Thyroid gland (tissue), 4 donors: ENCODE measurements at regions not wholly inside any gene's neighbourhood (a gene's known extent, or its start where the extent isn't known, plus 50 kb on each side); places are given as distances from the start of the nearest gene placed in this dataset.

Experiments used
- DNase-seq, 2 donors: peaks; one replicate each; pipeline ENCODE4 v3.0.0-alpha.2; 2019
- H3K27ac ChIP-seq, 3 donors: fragments of 200-600 bp; sonication (generic); 1 replicate in 2 of 3; 2 replicates in 1 of 3; pipeline ENCODE4 v1.5.1; 2016 to 2019; ENCODE audit warnings: mild to moderate bottlenecking in 1 of 3, moderate library complexity in 1 of 3
- H3K27me3 ChIP-seq: fragments of 200-600 bp; sonication (generic); one replicate; pipeline ENCODE4 v1.5.1; 2019
- H3K36me3 ChIP-seq, 2 donors: fragments of 200-600 bp; sonication (generic); one replicate each; pipeline ENCODE4 v1.5.1; 2016 to 2019
- H3K4me1 ChIP-seq, 2 donors: fragments of 200-600 bp; sonication (generic); one replicate each; pipeline ENCODE4 v1.5.1; 2017 to 2019
- H3K4me3 ChIP-seq, 3 donors: fragments of 200-600 bp; sonication (generic); replicated peaks in 1 of 3; 1 replicate in 2 of 3; 2 replicates in 1 of 3; pipeline ENCODE4 v1.5.1; 2016; ENCODE audit warnings: mild to moderate bottlenecking in 1 of 3
- H3K9me3 ChIP-seq: fragments of 200-600 bp; sonication (generic); one replicate; pipeline ENCODE4 v1.5.1; 2017
- CTCF ChIP-seq, 6 experiments: fragments of 200-600 bp in 3 of 6; fragments of 450-650 bp in 3 of 6; sonication (generic) in 3 of 6; IDR thresholded peaks; one replicate each; pipeline ENCODE4 v1.5.1; 2016 to 2019; ENCODE audit warnings: antibody characterized with exemption in 6 of 6, mild to moderate bottlenecking in 2 of 6, inconsistent platforms in 1 of 6, moderate library complexity in 1 of 6
- POLR2A ChIP-seq, 2 donors: fragments of 450-650 bp; IDR thresholded peaks; one replicate each; pipeline ENCODE4 v1.6.1; 2017; ENCODE audit warnings: antibody characterized with exemption in 2 of 2, mild to moderate bottlenecking in 2 of 2, moderate library complexity in 1 of 2
- WGBS, 2 donors: methylation state at CpG; one replicate each; pipeline ENCODE4 v1.1.5; 2017; 5-methylcytosine and 5-hydroxymethylcytosine counted together
- intact Hi-C: fragments of 100-400 bp; cut with DNase I; formaldehyde crosslinking; loops from one replicate; pipeline ENCODE4 v1.15.1; 2023

DNA sequence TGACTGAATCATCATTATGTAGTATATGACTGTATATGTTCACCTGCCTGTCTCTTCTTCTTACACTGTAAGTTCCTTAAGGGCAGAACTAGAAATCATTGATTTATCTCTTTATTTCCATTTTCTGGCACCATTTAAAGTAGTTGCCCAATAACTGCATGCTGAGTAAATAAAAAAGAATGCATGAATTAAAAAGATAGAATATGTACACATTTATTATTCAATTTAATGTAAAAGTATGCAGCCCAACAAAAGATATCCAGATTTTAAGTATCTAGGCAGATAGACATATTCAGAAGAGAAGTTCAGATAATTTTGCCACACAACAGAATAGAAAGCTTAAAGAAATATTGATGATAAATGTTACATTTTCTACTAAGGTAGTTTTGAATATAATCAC is 1244.6 kb upstream of the ADGRL4 start:
- H3K36me3 ChIP-seq: no peaks in the 10 kb centered on the region
- intact Hi-C loops: no loop called here
- no peak overlapping the region for H3K27ac ChIP-seq
- H3K4me3 ChIP-seq: no peak overlapping the region
- H3K9me3 ChIP-seq: no peaks in the 10 kb centered on the region
- no peaks in the 10 kb centered on the region for H3K27me3 ChIP-seq
- DNase-seq: no peak
- TF ChIP-seq CTCF (IDR thresholded peaks at IDR 0.05) (no peak), POLR2A (IDR thresholded peaks at IDR 0.05) (no peak)
- H3K4me1 ChIP-seq: no peaks in the 10 kb centered on the region

DNA sequence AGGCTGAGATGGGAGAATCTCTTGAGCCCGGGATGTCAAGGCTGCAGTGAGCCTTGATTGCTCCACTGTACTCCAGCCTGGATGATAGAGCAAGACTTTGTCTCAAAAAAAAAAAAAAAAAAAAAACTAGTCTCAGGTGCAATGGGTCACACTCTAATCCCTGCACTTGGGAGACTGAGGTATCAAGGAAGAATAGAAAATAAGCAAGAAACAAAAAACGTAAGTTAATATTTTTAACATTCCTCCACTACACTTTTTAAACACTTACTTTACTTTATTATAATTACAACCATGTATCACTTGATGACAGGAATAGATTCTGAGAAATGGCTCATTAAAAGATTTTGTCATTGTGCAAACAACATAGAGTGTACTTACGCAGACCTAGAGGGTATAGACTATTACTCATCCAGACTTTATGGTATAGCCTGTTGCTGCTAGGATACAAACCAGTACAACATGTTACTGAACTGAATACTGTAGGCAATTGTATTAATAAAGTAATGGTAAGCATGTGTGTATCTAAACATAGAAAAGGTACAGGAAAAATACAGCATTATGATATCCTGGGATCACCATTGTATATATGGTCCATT is 1244.1 kb upstream of the ADGRL4 start:
- 86 to 90% methylated on average over 3 of the region's 3 CpGs for WGBS, 2 donors
- Histone ChIP-seq H3K27ac (no peak overlapping the region), H3K4me1 (no peaks in the 10 kb centered on the region), H3K9me3 (no peaks in the 10 kb centered on the region), H3K27me3 (no peaks in the 10 kb centered on the region), H3K4me3 (no peak overlapping the region), H3K36me3 (no peaks in the 10 kb centered on the region)
- DNase-seq: no peak
- intact Hi-C loops: no loop called here
- TF ChIP-seq CTCF (IDR thresholded peaks at IDR 0.05) (no peak), POLR2A (IDR thresholded peaks at IDR 0.05) (no peak)

DNA sequence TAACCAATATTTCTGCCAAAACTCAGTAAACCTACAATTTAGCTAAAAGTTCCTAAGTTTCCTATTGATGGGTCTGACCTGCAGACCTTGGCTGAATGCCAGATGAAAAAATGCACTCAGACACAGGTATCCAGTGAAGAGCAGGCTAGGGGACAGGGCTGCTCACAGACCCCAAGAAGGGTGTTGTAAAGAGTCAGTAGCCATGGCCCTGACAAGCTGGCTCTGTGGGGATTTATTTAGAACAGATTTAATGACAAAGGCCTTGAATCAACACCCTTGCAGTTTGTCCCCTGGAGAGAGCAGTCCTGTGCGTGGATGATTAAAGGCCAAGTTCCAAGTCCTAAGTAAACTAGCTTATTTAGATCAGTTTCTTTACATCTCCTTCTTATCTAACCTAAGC is 1243.2 kb upstream of the ADGRL4 start:
- no peak for DNase-seq
- intact Hi-C loops: no loop called here
- TF ChIP-seq CTCF (IDR thresholded peaks at IDR 0.05) (no peak), POLR2A (IDR thresholded peaks at IDR 0.05) (no peak)
- H3K27me3 ChIP-seq: no peaks in the 10 kb centered on the region
- H3K4me3 ChIP-seq: no peak overlapping the region
- H3K27ac ChIP-seq: no peak overlapping the region
- H3K9me3 ChIP-seq: no peaks in the 10 kb centered on the region
- no peaks in the 10 kb centered on the region for H3K4me1 ChIP-seq
- no peaks in the 10 kb centered on the region for H3K36me3 ChIP-seq
- WGBS, 2 donors: 52 to 54% methylated on average over 1 of the region's 1 CpG

DNA sequence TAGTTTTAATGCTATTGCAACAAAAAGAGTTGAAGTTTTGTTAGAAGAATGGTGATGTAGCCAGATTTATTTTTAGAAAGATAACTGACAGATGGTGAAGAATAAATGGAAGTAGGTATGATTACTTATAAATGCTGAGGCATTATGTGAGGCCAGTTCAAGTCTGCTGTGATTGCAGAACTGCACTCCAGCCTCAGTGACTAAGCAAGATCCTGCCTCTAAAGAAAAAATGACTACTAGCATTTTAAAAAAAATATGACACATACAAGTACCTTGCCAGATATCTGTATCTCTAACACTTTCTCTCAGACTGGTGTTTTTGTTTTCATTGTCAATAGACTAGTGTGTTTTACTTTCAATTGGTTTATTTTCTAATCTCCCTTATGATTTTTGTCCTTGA is 1242.4 kb upstream of the ADGRL4 start:
- H3K36me3 ChIP-seq: no peaks in the 10 kb centered on the region
- H3K27ac ChIP-seq: no peak overlapping the region
- no peak for TF ChIP-seq CTCF (IDR thresholded peaks at IDR 0.05)
- TF ChIP-seq POLR2A (IDR thresholded peaks at IDR 0.05): no peak
- H3K4me1 ChIP-seq: no peaks in the 10 kb centered on the region
- H3K27me3 ChIP-seq: no peaks in the 10 kb centered on the region
- no peaks in the 10 kb centered on the region for H3K9me3 ChIP-seq
- intact Hi-C loops: no loop called here
- DNase-seq: no peak
- H3K4me3 ChIP-seq: no peak overlapping the region

DNA sequence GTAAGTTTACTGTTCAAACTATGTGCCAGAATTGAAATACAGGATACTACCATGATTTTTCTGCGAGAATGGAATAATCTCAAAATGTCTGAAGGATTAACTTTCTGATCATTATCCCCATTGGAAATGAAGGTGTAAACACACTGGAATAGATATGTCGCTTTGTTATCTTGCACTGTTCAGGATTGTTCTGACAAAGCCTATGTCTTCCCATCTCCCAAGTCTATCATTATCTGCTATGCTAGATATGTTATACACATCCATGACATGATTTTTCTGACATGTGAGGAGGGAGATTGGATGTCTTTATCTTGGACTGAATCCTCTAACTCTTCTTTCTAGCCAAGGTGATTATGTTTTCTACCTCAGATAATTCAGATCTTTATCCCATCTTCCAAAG is 1239.3 kb upstream of the ADGRL4 start:
- WGBS, 2 donors: 91 to 94% methylated on average over 2 of the region's 2 CpGs
- no peak for DNase-seq
- TF ChIP-seq POLR2A (IDR thresholded peaks at IDR 0.05) (no peak), CTCF (IDR thresholded peaks at IDR 0.05) (no peak)
- Histone ChIP-seq H3K4me3 (no peak overlapping the region), H3K4me1 (no peaks in the 10 kb centered on the region), H3K27ac (no peak overlapping the region), H3K9me3 (no peaks in the 10 kb centered on the region), H3K27me3 (no peaks in the 10 kb centered on the region), H3K36me3 (no peaks in the 10 kb centered on the region)
- intact Hi-C loops: no loop called here
